ENCODE measurements at regions not wholly inside any gene's neighbourhood (a gene's known extent, or its start where the extent isn't known, plus 50 kb on each side); places are given as distances from the start of the nearest gene placed in this dataset.

DNA sequence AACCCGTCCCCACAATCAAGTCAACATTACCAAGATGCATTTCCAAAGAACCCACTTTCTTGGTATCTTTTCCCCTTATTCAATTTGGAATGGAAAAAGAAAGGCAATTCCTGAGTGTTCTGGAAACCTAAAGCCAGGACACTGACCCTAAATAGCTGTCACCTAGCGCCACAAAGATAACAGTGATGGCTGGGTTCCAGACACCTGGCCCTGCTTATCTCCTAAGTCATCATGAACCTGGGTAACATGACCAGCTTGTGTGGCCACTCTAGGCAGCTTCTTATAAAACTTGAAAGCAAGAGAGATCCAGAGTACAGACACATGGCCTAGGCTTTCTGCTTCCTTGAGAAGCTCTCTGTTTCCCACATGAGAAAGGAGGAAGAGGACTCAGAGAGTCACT, 95.4 kb downstream of the BOD1L2 start:
- Histone ChIP-seq H3K4me1 (no peaks in the 10 kb centered on the region), H3K27ac (no peak overlapping the region), H3K4me3 (no peak overlapping the region), H3K36me3 (no peaks in the 10 kb centered on the region), H3K27me3 (no peaks in the 10 kb centered on the region), H3K9me3 (no peaks in the 10 kb centered on the region)
- no peak for DNase-seq (ENCODE audit: low spot score in 2 of 2)
- TF ChIP-seq, protein P1, sequence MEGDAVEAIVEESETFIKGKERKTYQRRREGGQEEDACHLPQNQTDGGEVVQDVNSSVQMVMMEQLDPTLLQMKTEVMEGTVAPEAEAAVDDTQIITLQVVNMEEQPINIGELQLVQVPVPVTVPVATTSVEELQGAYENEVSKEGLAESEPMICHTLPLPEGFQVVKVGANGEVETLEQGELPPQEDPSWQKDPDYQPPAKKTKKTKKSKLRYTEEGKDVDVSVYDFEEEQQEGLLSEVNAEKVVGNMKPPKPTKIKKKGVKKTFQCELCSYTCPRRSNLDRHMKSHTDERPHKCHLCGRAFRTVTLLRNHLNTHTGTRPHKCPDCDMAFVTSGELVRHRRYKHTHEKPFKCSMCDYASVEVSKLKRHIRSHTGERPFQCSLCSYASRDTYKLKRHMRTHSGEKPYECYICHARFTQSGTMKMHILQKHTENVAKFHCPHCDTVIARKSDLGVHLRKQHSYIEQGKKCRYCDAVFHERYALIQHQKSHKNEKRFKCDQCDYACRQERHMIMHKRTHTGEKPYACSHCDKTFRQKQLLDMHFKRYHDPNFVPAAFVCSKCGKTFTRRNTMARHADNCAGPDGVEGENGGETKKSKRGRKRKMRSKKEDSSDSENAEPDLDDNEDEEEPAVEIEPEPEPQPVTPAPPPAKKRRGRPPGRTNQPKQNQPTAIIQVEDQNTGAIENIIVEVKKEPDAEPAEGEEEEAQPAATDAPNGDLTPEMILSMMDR (IDR thresholded peaks at IDR 0.05): no peak
- TF ChIP-seq POLR2AphosphoS5 (IDR thresholded peaks at IDR 0.05): no peak
- no peak for TF ChIP-seq POLR2A (IDR thresholded peaks at IDR 0.05)
- intact Hi-C loops (cut with DNase I; ENCODE audit: low total_unique reads): loop anchor here (5.0 kb wide), 1 partner anchor 625 kb away; no protein-coding TSS in a partner anchor

DNA sequence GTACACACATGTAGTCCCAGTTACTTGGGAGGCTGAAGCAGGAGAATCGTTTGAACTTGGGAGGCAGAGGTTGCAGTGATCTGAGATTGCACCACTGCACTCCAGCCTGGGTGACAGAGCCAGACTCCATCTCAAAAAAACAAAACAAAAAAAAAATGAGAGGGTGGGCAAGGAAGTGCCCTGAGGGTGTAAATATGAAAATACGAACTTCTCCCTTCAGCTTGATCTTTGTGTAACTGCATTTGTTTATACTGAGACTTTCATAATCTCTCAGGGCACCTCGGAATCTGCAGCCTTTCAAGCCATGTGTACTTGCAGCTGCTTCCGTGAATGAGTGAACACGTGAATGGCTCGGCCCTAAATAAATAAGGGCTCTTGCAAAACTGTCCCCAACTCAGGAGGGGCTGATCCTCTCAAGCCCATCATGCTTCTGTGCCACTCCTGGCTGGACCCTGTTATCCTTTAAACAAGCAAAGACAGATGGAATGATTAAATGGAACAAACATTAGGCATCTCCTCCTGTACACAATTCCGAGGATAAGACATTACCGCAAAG, 96.8 kb downstream of the BOD1L2 start:
- no peaks in the 10 kb centered on the region for H3K36me3 ChIP-seq
- H3K9me3 ChIP-seq: no peaks in the 10 kb centered on the region
- H3K27ac ChIP-seq: no peak overlapping the region
- no peak overlapping the region for H3K4me3 ChIP-seq
- H3K27me3 ChIP-seq: no peaks in the 10 kb centered on the region
- DNase-seq (ENCODE audit: low spot score in 2 of 2): no peak
- intact Hi-C loops (cut with DNase I; ENCODE audit: low total_unique reads): loop anchor here (5.0 kb wide), 1 partner anchor 626 kb away; no protein-coding TSS in a partner anchor
- H3K4me1 ChIP-seq: no peaks in the 10 kb centered on the region
- TF ChIP-seq POLR2AphosphoS5 (IDR thresholded peaks at IDR 0.05): no peak
- TF ChIP-seq POLR2A (IDR thresholded peaks at IDR 0.05): no peak
- TF ChIP-seq, protein P1 (IDR thresholded peaks at IDR 0.05): no peak

DNA sequence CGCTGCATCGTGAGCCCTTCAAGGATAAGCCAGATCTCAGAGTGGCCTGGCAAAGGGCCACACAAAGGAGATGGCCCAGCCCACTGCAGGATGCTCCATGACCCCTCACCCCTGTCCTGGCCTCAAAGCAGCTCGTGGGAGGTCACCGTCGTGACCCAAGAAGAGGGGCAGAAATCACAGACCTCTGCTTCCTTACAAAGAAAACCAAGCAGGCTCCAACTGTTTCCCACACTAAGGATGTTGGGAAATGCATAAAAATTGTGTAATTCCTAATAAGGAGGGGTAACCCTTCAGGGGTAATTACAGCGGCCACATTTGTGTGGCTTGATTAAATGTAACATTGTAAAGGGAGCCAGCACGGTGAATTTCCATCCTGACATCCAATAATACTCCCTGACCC, 102.3 kb downstream of the BOD1L2 start:
- TF ChIP-seq POLR2AphosphoS5 (IDR thresholded peaks at IDR 0.05) (no peak), POLR2A (IDR thresholded peaks at IDR 0.05) (no peak)
- TF ChIP-seq, protein P1 (IDR thresholded peaks at IDR 0.05): no peak
- H3K4me3 ChIP-seq: no peak overlapping the region
- intact Hi-C loops (cut with DNase I; ENCODE audit: low total_unique reads): no loop called here
- DNase-seq (ENCODE audit: low spot score in 2 of 2): no peak
- H3K27me3 ChIP-seq: no peaks in the 10 kb centered on the region
- no peak overlapping the region for H3K27ac ChIP-seq
- no peaks in the 10 kb centered on the region for H3K9me3 ChIP-seq
- no peaks in the 10 kb centered on the region for H3K36me3 ChIP-seq
- H3K4me1 ChIP-seq: no peaks in the 10 kb centered on the region

DNA sequence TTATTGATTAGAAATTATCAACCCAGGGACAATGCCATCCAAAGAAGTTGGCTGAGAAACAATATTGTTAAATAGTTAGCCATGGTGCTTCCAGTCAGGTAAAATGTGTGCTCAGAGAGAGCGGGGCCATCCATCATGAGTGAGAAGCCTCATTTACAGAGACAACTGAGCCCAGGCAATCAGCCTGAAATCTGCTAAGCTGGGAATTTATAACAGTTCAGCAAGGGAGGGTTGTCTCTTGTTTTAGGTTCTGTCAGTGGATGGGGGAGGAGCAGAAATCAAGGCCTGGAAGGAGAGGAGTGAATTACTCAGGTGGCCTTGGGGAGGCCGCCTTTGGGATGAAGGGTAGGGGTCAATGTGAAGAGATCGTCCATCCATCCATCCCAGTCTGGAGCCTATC, 102.5 kb upstream of the ST8SIA3 start:
- intact Hi-C loops (cut with DNase I; ENCODE audit: low total_unique reads): no loop called here
- Histone ChIP-seq H3K4me3 (no peak overlapping the region), H3K9me3 (no peaks in the 10 kb centered on the region), H3K4me1 (no peaks in the 10 kb centered on the region), H3K27ac (no peak overlapping the region), H3K36me3 (no peaks in the 10 kb centered on the region), H3K27me3 (no peaks in the 10 kb centered on the region)
- TF ChIP-seq POLR2A (IDR thresholded peaks at IDR 0.05) (no peak), POLR2AphosphoS5 (IDR thresholded peaks at IDR 0.05) (no peak)
- TF ChIP-seq, protein P1 (IDR thresholded peaks at IDR 0.05): no peak
- DNase-seq (ENCODE audit: low spot score in 2 of 2): no peak

DNA sequence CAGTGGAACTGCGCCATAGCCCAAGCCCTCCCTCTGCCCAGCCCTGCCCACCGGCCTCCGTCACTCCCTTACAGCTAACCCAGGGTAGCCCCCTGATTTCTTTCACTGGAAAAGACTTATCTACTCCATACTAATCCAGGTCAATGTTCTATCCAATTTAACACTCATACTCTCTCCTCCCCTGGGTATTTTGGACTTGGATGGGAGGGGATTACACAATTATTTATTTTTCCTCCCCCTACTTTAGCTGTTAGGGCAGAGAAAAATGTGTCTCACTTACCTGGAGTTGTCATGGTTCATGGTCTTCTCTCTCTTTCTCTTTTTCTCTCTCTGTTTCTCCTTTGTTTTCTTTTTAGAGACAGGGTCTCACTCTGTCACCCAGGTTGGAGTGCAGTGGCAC, 100.6 kb upstream of the ST8SIA3 start:
- H3K27ac ChIP-seq: no peak overlapping the region
- H3K4me3 ChIP-seq: no peak overlapping the region
- TF ChIP-seq POLR2A (IDR thresholded peaks at IDR 0.05): no peak
- TF ChIP-seq, protein P1 (IDR thresholded peaks at IDR 0.05): no peak
- no peak for TF ChIP-seq POLR2AphosphoS5 (IDR thresholded peaks at IDR 0.05)
- DNase-seq (ENCODE audit: low spot score in 2 of 2): no peak
- no peaks in the 10 kb centered on the region for H3K9me3 ChIP-seq
- no peaks in the 10 kb centered on the region for H3K4me1 ChIP-seq
- intact Hi-C loops (cut with DNase I; ENCODE audit: low total_unique reads): no loop called here
- no peaks in the 10 kb centered on the region for H3K27me3 ChIP-seq
- no peaks in the 10 kb centered on the region for H3K36me3 ChIP-seq
